AG04450 (cell line): ENCODE measurements at regions not wholly inside any gene's neighbourhood (a gene's known extent, or its start where the extent isn't known, plus 50 kb on each side); places are given as distances from the start of the nearest gene placed in this dataset.

Source experiments
- CTCF ChIA-PET: fragments of 300-600, 350-600 bp; formaldehyde crosslinking; extraction: SDS; loops from one replicate; lab custom pipeline; 2022; ENCODE audit warnings: antibody characterized with exemption, inconsistent platforms; lab: Charles Lee
- POLR2A ChIA-PET: fragments of 350-600 bp; formaldehyde crosslinking; extraction: SDS; loops from one replicate; lab custom pipeline; 2021; ENCODE audit warnings: antibody characterized with exemption, inconsistent platforms; lab: Yijun Ruan, JAX
- DNase-seq: peaks from one replicate; pipeline ENCODE4 v3.0.0-alpha.2; 2011; ENCODE audit warnings: low read depth, low spot score
- H3K27ac ChIP-seq: one replicate; pipeline ENCODE4 v1.5.1; 2012; ENCODE audit warnings: low read depth, low read length, control low read depth
- H3K27me3 ChIP-seq: one replicate; pipeline ENCODE4 v1.6.0; 2012; ENCODE audit warnings: low read length; ENCODE audit not compliant: control insufficient read depth, insufficient read depth
- H3K4me3 ChIP-seq: 2 replicates; pipeline ENCODE4 v1.5.1; 2011; ENCODE audit warnings: mild to moderate bottlenecking, low read depth, low read length, control low read depth
- H3K9me3 ChIP-seq: 2 replicates; pipeline ENCODE4 v1.5.1; 2012; ENCODE audit warnings: low read length; ENCODE audit not compliant: control insufficient read depth, insufficient read depth
- CTCF ChIP-seq: IDR thresholded peaks from 2 replicates; pipeline ENCODE4 v1.5.1; 2011; ENCODE audit warnings: low read depth, low read length, control low read depth, inconsistent platforms

- ChIA-PET POLR2A (interaction anchor here (0.7 to 1.5 kb wide), 4 partner anchors 18 to 260 kb away, joined by 3 to 8 read pairs (median 5); partner anchors contain the start of gene IER5L), CTCF (interaction anchor here (1.0 kb wide), 1 partner anchor 173 kb away, joined by 3 read pairs; no protein-coding TSS in a partner anchor)
- Histone ChIP-seq H3K9me3 (peaks cover 3% of the 10 kb centered on the region), H3K27me3 (peaks cover under 1% of the 10 kb centered on the region), H3K27ac (peak overlapping the region; percentile 31), H3K4me3 (peak overlapping the region; percentile 59)
- TF ChIP-seq CTCF = 0 out of 2 replicates have a peak, but pooled peaks have one; percentile 8
- DNase-seq = no peak
Measured at GRCh38 chr9:129437626-129438323, 183.1 kb downstream of the C9orf50 start.

GRCh38 chr9:129436751-129437625 lies 183.9 kb downstream of the C9orf50 start:
- POLR2A ChIA-PET = interaction anchor here (0.6 to 1.5 kb wide), 7 partner anchors 18 to 259 kb away, joined by 3 to 10 read pairs (median 6); partner anchors contain the start of gene IER5L

GRCh38 chr9:129435988-129436717 lies 184.7 kb downstream of the C9orf50 start:
- POLR2A ChIA-PET = interaction anchor here (0.9 to 1.5 kb wide), 4 partner anchors 19 to 258 kb away, joined by 3 to 8 read pairs (median 6); partner anchors contain the start of gene IER5L
- CTCF ChIA-PET = interaction anchor here (0.7 kb wide), 1 partner anchor 24 kb away, joined by 3 read pairs; no protein-coding TSS in a partner anchor
- Histone ChIP-seq H3K4me3 (no peak overlapping the region), H3K9me3 (peaks cover 3% of the 10 kb centered on the region), H3K27ac (no peak overlapping the region), H3K27me3 (no peaks in the 10 kb centered on the region)
- no peak for TF ChIP-seq CTCF
- no peak for DNase-seq

More at GRCh38 chr9:129436751-129437625, 183.9 kb downstream of the C9orf50 start:
- Histone ChIP-seq H3K4me3 (peak overlapping the region; percentile 59), H3K27me3 (no peaks in the 10 kb centered on the region), H3K27ac (peak overlapping the region; percentile 31), H3K9me3 (peaks cover 3% of the 10 kb centered on the region)
- CTCF ChIA-PET = interaction anchor here (0.7 to 1.0 kb wide), 2 partner anchors 23 to 174 kb away, joined by 3 read pairs; no protein-coding TSS in a partner anchor
- TF ChIP-seq CTCF = no peak
- no peak for DNase-seq

GRCh38 chr9:129435291-129435690 lies 185.6 kb downstream of the C9orf50 start:
- ChIA-PET POLR2A (no interaction called here), CTCF (no interaction called here)
- no peak for DNase-seq
- Histone ChIP-seq H3K4me3 (no peak overlapping the region), H3K27ac (no peak overlapping the region), H3K9me3 (peaks cover 3% of the 10 kb centered on the region), H3K27me3 (peaks cover 4% of the 10 kb centered on the region)
- TF ChIP-seq CTCF = no peak
